Skin of body (tissue), 1 donor: ENCODE measurements at regions not wholly inside any gene's neighbourhood (a gene's known extent, or its start where the extent isn't known, plus 50 kb on each side); places are given as distances from the start of the nearest gene placed in this dataset.
"Not testable (repeated sequence)": the region's sequence is repeated elsewhere in the genome, so short reads cannot be mapped to it uniquely, and the experiment has no call there.

Experiments used
- DNase-seq: peaks from one replicate; lab custom pipeline; 2025; lab: John Stamatoyannopoulos, UW

DNA sequence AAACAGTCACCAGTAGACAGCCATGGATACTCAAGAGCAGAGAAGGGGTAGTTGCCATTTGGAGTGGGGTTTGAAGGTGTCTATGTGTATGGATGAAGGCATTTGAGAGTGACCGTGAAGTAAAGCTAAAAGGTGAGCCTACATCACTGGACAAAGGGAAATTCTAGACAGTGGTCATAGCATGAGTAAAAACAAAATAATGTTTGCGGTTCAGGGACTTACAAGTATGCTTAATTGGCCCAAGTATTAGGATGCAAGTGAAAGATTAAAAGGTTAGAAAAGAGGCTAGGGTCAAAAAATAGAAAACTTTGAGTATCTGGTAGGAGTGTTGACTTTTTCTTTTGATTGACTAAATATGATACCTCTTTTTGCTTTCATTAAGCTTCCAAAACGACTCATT lies 238.1 kb upstream of the SLC8A1 start:
- DNase-seq, result no peak

DNA sequence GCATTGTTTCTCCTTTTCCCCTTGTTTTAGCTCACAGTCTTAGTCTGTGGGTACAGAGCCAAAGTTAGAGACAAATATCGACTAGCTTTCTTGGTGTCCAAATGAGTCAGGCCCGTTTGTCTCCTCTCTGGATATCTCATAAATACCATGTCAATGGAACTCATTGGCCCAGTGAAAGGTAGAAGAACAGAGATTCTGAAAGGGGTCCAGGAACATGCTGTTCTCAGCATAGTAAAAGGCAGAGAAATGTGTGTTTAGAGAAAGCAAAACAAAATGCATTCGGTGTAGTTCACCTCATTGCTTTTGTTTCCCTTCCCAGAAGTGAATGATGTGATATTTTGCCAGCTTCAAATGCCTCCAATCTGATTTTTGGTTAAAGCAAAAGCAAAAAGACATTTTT lies 238.6 kb upstream of the SLC8A1 start:
- no peak for DNase-seq

DNA sequence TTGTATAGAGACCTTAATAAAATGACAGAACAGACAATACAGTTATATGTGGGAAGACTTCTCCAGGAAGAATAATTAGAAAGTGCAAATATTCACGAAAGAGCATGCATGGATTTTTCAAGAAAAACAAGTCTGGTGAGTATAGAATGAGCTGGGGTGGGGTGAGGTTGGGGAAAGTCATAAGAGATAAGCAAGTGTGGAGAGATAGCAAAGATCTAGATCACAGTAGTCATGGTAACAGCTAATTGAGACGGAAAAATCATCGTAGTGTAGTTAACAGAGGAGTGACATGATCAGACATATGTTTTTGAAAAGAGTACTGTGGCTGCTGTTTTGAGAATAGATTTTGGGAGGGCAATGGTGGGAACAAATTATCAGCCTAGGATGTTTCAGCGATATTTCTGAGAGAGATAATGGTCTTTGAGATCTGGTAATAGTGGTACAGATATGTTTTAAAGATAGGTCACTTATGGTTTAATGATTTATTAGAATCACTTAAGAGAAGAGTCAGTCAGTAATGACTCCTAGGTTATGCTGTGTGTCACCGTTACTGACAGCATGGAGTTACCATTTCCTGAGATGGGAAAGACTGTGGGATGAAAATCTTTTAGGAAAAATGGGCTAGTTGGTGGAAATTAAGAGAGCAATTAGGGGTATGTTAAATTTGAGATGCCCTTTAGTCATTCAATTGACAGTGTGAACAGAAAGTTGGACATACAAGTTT lies 248.5 kb upstream of the SLC8A1 start:
- no peak for DNase-seq

DNA sequence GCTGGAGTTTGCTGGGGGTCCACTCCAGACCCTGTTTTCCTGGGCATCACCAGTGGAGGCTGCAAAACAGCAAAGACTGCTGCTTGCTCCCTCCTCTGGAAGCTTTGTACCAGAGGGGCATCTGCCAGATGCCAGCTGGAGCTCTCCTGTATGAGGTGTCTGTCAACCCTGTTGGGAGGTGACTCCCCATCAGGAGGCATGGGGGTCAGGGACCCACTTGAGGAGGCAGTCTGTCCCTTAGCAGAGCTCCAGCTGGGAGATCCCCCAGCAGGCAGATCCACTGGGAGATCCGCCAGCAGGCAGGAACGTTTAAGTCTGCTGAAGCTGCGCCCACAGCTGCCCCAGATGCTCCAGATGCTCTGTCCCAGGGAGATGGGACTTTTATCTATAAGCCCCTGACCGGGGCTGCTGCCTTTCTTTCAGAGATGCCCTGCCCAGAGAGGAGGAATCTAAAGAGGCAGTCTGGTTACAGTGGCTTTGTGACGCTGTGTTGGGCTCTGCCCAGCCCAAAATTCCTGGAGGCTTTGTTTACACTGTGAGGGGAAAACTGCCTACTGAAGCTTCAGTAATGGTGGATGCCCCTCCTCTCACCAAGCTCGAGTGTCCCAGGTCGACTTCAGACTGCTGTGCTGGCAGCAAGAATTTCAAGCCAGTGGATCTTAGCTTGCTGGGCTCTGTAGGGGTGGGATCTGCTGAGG lies 260.5 kb upstream of the SLC8A1 start:
- DNase-seq, result not testable (repeated sequence)

DNA sequence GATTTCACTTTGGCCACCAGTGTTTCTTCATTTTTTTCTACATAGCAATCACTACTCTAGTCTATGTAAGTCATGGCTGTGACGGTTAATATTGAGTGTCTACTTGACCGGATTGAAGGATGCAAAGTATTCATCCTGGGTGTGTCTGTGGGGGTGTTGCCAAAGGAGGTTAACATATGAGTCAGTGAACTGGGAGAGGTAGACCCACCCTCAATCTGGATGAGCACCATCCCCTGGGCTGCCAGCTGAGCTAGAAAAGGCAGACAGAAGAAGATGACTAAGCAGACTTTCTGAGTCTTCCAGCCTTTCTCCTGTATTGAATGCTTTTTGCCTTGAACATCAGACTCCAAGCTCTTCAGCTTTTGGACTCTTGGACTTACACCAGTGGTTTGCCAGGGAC lies 265.0 kb upstream of the SLC8A1 start:
- no peak for DNase-seq

DNA sequence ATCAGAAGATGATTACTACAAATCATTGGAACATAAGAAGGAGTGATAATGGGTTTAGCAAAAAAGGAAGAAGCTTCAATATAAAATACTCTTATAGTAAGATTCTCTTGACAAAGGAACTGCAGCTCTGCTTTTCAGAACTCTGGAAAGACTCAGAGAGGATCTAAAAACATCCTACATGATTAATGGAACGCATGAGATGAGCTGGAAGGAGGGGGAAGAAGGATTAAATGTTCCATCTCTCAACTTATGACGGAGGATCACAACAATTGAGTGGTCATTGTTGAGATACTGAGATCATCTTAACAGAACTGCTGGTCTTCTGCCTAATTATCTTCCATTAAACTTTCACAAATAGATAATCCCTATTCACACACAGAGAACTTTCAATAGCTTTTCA lies 267.5 kb upstream of the SLC8A1 start:
- DNase-seq, result no peak

DNA sequence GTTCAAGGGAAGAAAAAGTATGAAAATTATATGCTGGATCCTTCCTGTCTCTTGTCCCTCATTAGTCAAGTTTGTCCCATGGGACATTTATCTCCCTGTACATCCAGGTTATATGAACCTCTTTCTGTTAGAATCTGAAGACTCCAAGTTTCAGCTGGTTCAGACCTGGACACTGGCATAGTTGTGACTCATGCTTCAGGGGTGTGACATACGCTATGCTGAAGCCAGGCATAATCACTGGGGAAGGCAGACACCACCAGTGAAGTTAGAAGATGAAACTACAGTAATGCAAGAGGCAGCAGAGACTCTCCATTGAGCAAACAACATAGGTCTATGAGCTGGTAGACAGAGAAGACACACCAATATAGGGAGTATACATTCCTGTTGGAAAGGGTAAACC lies 269.7 kb upstream of the SLC8A1 start:
- no peak for DNase-seq

DNA sequence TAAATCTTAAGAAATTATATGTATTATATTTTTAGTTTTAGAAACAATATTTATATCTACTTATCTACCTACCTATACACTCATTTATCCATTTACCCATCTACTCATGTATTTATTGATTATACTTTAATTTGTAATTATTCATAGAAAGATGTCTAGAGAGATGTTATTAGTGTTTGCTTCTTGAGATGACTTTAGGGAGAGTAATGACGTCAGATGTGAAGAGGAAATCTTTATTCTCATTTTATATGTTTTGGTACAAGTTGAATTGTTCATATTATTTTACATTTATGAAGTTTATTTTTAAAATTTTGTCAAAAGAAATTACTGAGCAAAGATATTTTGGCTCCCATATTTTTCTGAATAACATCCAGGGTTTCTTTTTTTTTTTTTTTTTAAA lies 271.3 kb upstream of the SLC8A1 start:
- DNase-seq, result no peak

DNA sequence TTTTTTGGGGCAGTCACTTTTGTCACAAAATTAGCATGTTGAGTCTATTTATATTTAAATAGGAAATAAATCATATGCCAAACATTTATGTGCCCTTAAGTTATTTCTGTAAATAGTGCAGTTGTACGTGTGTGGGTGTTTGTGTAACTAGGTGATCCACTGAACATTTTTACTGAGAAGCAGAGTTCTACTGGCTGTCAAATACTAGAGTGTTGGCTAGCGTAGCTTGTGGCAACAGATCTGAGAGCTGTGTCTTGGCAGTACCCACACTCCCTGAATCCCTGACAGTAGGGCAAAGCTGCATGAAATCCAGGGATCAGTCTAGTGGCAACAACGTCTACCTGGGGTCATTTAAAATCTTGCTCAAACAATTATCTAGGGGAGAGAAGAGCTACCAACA lies 273.1 kb upstream of the SLC8A1 start:
- DNase-seq, result no peak

DNA sequence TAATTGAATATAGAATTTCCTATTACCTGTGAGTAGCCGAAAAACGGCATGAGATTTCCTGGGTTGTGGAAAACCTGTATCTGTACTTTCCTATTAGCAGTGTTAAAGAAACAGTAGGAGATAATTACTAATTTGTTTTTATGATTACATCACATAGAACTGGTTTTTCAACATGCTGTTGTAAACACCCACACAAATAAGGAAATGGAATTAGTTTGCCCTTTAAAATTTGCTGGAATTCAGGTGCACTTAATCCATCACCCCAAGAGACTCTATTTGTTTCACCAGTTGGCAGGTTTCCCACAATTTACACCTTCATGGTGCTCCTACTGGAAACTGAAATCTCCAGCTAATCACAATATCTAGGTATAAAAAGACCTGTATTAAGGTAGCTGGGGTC lies 274.1 kb upstream of the SLC8A1 start:
- DNase-seq, result no peak

DNA sequence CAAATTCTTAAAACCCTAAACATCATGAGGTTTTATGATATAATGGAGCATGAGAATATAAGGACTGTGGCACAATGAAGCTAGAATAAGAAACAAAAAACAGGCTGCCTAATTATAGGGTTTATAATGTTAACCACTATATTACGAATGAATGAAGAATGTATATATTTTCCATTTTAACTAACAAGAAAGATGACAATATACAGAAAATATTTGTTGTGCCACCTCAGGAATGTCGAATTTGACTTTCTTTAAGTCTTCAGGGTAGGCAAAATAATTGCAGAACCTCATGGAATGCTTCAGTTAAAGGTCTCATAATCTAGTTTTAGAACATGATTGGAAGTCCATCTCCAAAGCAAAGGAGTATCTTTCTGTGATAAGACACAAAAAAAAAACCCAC lies 282.9 kb upstream of the SLC8A1 start:
- DNase-seq, result no peak

DNA sequence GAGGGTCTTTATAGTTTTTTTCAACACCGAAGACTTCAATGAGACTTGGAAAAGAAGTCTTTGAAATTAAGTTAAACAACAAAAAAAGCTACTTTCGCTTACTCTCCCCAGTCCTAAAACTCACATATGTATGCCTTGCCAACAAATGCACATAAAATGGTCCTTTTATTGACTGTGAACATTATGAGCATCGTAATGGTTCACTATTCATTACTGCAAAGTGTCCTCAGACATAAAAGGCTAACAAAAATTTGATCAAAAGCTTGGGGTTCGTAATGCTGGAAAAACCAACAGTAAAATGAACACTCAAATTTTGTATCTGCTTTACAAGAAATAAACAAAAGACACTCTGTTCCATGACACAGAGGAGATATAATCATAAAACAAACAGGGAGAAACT lies 285.3 kb upstream of the SLC8A1 start:
- DNase-seq, result no peak

DNA sequence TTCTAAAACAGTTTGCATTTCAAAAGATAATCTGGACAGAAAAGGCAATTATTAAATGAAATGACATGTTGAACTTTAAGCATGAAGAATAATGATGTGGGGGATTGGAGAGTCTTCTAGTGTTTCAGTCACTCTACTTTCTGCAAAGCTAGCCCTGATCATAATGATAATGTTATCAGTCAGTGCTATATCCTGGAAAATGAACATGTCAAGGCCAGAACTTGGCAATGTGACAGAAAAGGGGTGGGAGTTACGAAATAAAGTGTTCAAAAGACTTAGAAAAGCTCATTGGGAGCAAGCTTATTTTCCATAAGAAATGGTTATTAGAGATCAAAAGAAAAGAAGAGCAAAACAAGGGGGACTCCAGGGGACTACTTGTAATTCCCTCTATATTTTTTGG lies 288.5 kb upstream of the SLC8A1 start:
- no peak for DNase-seq

DNA sequence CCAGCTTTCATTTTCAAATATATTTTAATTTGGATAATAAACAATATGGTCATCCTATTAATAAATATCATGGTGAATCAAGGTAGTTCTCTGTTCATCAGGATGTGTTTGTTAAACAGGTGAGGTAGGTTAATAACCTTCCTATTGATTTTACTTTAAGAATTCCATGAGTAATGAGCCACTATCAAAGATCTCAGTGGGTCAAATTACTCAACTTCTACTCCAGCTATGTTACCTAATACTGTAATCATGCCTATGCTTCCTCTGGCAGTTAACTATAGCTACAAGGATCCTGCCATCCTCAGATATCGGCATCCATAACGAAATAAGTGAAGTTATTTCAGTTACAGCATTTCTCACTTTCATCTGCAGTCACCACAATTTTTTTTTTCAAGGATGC lies 289.6 kb upstream of the SLC8A1 start:
- no peak for DNase-seq

DNA sequence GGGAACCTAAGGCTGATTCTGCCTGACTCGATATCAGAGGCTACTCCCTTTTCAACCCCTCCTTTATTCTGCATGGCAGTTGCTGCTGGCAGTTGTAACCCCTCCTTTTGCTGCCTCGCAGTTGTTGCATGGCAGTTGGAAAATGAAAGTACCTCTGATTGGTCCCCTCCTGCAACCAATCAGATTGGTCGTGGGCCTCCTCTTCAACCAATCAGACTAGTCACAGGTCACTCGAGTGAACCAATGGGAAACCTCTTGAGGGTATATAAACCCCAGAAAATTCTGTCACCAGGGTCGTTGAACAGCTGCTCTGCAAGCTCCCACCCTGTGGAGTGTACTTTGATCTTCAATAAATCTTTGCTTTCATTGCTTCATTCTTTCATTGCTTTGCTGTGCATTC lies 294.3 kb upstream of the SLC8A1 start:
- DNase-seq, result no peak

DNA sequence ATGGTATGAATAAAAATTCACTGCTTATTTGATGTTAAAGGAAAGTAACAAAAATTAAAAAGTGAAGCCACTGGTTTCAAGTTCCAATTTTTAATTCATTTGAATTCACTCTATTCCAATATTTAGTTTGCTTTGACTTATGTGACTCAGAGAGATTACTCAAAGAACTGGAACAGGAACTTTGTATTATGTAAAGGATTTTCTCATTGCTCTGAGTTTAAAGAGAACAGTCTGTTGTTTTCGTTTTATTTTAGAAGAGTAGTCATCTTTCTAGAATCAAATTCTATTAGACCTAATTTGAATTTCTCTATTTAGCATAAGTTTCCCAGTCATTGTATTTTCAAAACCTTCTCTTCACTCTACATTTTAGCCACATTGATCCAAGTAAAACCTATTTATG lies 300.1 kb upstream of the SLC8A1 start:
- no peak for DNase-seq

DNA sequence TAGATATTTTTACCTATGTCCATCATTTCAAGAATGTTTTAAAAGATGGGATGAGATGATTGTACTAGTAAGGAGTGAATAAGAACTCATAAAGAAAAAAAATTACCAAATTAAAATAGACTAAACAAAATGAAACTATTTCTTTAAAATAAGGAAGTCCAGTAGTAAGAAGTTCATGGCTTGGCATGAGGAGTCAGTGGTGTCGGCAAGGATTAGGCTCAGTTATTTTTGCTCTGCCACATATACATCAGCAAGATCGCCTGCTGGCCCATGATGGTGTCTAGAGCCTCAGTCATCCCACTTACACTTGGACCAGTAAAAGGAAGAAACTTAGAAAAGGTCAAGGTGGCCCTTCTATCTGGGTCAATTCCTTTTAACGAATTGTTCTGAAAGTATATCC lies 300.9 kb upstream of the SLC8A1 start:
- DNase-seq, result no peak

DNA sequence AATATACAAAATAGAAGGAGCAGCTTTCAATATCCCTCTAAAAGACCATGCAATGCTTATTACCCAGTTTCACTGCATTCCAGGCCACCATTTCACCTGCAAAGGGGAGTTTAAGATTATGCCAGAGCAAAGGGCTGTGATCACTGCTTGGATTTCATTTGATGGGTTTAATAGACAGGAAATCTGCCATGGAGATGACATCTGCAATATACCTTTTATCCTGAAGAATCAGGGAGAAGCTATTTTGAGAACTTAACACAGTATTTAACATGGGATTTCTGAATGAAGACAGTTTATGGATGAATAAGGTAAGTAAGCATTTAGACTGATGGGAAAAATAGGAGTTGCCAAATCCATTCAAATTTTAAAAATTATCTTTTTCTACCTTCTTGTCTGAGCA lies 303.0 kb upstream of the SLC8A1 start:
- DNase-seq, result no peak

DNA sequence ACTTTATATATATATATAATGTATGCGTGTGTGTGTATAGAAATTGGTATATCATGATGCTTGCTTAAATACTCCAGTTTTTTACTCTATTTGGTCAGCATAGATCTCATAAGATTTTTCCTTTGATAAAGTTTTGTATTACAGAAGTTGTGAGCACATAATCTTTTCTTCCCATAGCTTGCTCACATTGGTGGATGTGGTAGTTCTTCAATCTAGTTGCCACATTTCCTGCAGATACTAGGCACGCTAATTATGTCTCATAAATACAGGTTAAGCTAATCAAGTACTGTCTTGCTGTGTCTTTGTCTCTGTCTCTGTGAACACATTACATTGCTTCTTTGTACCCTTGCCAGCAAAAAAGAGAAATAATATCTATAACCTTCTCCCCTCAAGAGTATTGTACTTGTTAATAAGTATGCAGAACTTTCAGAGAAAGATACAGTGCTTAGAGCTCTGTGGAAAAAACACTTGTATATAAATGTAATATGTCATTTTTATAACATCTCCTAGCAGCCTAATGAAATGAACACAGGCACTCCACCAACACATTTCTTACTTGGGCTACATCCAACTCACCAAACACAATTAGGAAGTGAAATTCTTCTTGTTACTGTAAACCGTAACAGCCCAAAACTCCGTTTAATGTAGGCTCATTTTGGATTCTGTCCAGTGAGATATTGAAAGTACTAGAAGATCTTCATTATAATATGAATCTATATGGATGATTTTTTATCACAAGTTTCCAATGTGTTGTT lies 306.7 kb upstream of the SLC8A1 start:
- DNase-seq, result no peak

DNA sequence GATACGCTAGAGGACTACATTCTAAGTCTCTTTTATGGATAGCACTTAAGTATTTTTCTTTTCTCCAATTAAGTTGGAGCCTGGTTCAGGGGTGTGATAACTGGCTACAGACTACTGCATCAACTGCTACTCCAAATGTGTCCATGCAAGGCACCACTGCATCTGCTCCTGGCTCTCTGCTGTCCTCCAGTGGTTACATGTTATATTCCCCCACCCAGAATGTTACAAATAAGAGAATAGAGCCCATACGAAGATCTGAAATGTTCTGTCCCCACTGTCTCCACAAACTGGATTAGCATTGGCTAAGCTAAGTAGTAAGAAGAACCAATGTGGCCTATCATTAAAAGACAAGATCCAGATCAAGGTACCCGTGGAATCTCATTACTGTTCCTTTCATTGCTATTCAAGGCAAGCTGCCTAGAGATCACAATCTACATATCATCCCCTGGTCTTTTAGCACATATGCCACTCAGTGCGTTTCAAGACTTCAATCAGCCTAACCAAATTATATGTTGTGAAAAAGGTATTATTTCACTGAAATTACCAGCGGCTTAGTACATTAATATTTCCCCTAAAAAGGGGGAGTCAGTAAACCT lies 308.3 kb upstream of the SLC8A1 start:
- DNase-seq, result no peak

DNA sequence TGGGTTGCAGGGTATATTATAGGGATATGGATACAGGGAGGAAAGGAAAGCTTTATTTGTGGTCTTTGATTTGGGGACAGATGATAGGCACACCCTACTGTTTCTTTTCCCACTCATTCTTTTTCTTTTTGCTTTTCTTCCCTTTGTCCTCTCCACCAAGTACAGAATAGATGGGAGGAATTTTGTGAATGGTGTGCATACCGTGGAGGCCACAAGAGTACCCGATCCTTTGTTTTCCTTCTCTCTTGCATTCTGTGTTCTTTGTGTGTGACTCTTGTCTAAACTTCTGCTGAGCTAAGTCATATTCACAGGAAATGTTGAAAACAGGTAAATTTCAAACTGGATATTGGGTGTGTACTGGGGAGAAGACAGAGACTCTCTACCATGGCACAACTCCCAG lies 321.4 kb upstream of the SLC8A1 start:
- no peak for DNase-seq

DNA sequence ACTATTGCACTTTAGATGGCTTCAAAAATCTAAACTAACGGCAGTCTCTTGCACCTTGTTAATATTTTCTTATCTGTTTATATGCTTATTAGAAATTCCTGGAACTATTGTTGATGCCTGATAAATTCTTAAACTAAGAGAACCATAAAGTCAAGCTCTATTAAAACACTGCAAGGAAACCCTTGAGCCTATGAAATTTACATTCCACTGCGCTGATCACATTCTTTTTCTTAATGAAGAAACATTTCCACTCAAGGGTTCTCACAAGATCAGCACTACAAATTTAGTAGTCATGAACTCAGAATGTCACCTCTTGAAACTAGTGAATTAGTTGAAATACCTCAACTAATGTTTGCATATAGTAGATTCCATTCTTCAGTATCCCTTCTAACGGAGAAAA lies 331.8 kb upstream of the SLC8A1 start:
- no peak for DNase-seq
